OCI-LY3 (cell line): ENCODE measurements at regions not wholly inside any gene's neighbourhood (a gene's known extent, or its start where the extent isn't known, plus 50 kb on each side); places are given as distances from the start of the nearest gene placed in this dataset.

Experiments used
- CTCF ChIP-seq: fragments of 200-600, 300-600 bp; sonication (generic); IDR thresholded peaks from 2 replicates; pipeline ENCODE4 v1.5.1; 2014; ENCODE audit warnings: antibody characterized with exemption, low read length, low read depth
- EZH2phosphoT487 ChIP-seq: fragments of 200-600 bp; shearing (Covaris generic); IDR thresholded peaks from 2 replicates; pipeline ENCODE4 v1.6.1; 2018; ENCODE audit warnings: antibody characterized with exemption, mixed run types, low read depth

- TF ChIP-seq CTCF, result no peak
- no peak for TF ChIP-seq EZH2phosphoT487
These were observed 65.7 kb downstream of the KLF15 start for GRCh38 chr3:126291537-126291936.
